Adrenal gland (tissue), 9 donors: ENCODE measurements at regions not wholly inside any gene's neighbourhood (a gene's known extent, or its start where the extent isn't known, plus 50 kb on each side); places are given as distances from the start of the nearest gene placed in this dataset.

Experiments
- DNase-seq, 7 donors: peaks; one replicate each; pipeline ENCODE4 v3.0.0-alpha.2; 2019 to 2020
- H3K27ac ChIP-seq, 5 donors: fragments of 200-600 bp; sonication (generic) in 4 of 5; 1 replicate in 3 of 5; 2 replicates in 2 of 5; pipeline versions ENCODE4 v1.5.1 to v1.8.0; 2016 to 2020; ENCODE audit warnings: mild to moderate bottlenecking in 1 of 5
- H3K27me3 ChIP-seq: fragments of 200-600 bp; 2 replicates; pipeline ENCODE4 v1.8.0; 2021
- H3K36me3 ChIP-seq, 2 donors: fragments of 200-600 bp; replicated peaks in 1 of 2; 1 replicate in 1 of 2; 2 replicates in 1 of 2; pipeline versions ENCODE4 v1.5.1 to v1.8.0; 2018 to 2022
- H3K4me1 ChIP-seq, 2 donors: fragments of 200-600 bp; replicated peaks in 1 of 2; 1 replicate in 1 of 2; 2 replicates in 1 of 2; pipeline versions ENCODE4 v1.5.1 to v1.8.0; 2018 to 2021
- H3K4me3 ChIP-seq, 4 donors: fragments of 200-600 bp; sonication (generic) in 3 of 4; one replicate each; pipeline ENCODE4 v1.5.1; 2016 to 2018
- H3K9me3 ChIP-seq, 3 donors: fragments of 200-600 bp; sonication (generic) in 1 of 3; replicated peaks in 1 of 3; 1 replicate in 2 of 3; 2 replicates in 1 of 3; pipeline versions ENCODE4 v1.5.1 to v1.8.0; 2016 to 2021
- POLR2A ChIP-seq, 2 donors: fragments of 450-650 bp; IDR thresholded peaks; one replicate each; pipeline ENCODE4 v1.6.1; 2017; ENCODE audit warnings: antibody characterized with exemption in 2 of 2, mild to moderate bottlenecking in 2 of 2, moderate library complexity in 1 of 2
- WGBS, 4 donors: extraction: QIAGEN DNeasy Blood & Tissue Kit in 2 of 4; methylation state at CpG; one replicate each; pipeline versions ENCODE4 v1.1.5 to v1.1.7; 2013 to 2017; 5-methylcytosine and 5-hydroxymethylcytosine counted together
- intact Hi-C, 2 donors: fragments of 100-400 bp; cut with DNase I; formaldehyde crosslinking; loops; one replicate each; pipeline versions ENCODE4 v1.14.1 to v1.15.0; 2022 to 2023
- TF ChIP-seq, protein P1 (sequence below), 6 experiments: fragments of 450-650 bp in 4 of 6; fragments of 200-600 bp in 2 of 6; sonication (generic) in 1 of 6; IDR thresholded peaks; 1 replicate in 5 of 6; 2 replicates in 1 of 6; pipeline versions ENCODE4 v1.5.1 to v1.8.0; 2016 to 2021; ENCODE audit warnings: antibody characterized with exemption in 6 of 6, mild to moderate bottlenecking in 2 of 6, moderate library complexity in 1 of 6
- donor health status: healthy with polysubstance abuse.
- donor health status: Bipolar disorder and iron deficiency.
- donor health status: DM: yes; HTN: yes; CAD: no.
- donor health status: DM: no; HTN: no; CAD: no.
- donor health status: DM: no; HTN: no; CAD: no.

- H3K27ac ChIP-seq, result no peak overlapping the region
- 79 to 90% (median 81%) methylated on average over 5 of the region's 5 CpGs for WGBS, 4 donors
- intact Hi-C loops, result no loop called here
Measured at GRCh38 chr4:188780028-188780427, 640.8 kb downstream of the TRIML1 start.

DNA sequence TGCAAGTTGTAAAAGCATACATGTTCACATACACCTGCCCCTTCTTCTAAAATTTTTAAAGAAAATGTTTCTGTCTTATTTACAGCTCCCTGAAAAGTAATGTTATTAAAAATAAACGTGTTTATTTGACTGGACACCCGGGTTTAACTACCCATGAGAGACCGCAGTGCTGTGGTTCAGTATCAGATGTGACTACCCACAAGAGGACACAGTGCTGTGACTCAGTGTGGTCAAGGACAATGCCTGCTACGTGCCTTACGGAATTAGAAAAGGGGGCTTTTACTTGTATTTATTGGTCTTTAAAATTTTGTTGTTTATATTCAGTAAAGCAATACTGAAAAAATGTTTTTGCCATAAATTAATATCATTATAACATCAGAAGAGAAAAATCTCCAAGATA is 641.4 kb downstream of the TRIML1 start:
- Histone ChIP-seq H3K27me3 (no peaks in the 10 kb centered on the region), H3K36me3 (no peaks in the 10 kb centered on the region), H3K9me3 (no peaks in the 10 kb centered on the region), H3K4me1 (no peaks in the 10 kb centered on the region), H3K4me3 (no peak overlapping the region), H3K27ac (no peak overlapping the region)
- TF ChIP-seq, protein P1, sequence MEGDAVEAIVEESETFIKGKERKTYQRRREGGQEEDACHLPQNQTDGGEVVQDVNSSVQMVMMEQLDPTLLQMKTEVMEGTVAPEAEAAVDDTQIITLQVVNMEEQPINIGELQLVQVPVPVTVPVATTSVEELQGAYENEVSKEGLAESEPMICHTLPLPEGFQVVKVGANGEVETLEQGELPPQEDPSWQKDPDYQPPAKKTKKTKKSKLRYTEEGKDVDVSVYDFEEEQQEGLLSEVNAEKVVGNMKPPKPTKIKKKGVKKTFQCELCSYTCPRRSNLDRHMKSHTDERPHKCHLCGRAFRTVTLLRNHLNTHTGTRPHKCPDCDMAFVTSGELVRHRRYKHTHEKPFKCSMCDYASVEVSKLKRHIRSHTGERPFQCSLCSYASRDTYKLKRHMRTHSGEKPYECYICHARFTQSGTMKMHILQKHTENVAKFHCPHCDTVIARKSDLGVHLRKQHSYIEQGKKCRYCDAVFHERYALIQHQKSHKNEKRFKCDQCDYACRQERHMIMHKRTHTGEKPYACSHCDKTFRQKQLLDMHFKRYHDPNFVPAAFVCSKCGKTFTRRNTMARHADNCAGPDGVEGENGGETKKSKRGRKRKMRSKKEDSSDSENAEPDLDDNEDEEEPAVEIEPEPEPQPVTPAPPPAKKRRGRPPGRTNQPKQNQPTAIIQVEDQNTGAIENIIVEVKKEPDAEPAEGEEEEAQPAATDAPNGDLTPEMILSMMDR (IDR thresholded peaks at IDR 0.05), result no peak
- TF ChIP-seq POLR2A (IDR thresholded peaks at IDR 0.05), result no peak
- peak in 3 of 7 donors; percentile 20 to 40 (median 30) for DNase-seq
- 41 to 51% (median 45%) methylated on average over 5 of the region's 5 CpGs for WGBS, 4 donors
- intact Hi-C loops, result no loop called here

More at GRCh38 chr4:188780028-188780427, 640.8 kb downstream of the TRIML1 start:
- no peaks in the 10 kb centered on the region for H3K9me3 ChIP-seq
- TF ChIP-seq, protein P1 (IDR thresholded peaks at IDR 0.05), result no peak
- no peak for TF ChIP-seq POLR2A (IDR thresholded peaks at IDR 0.05)
- DNase-seq, result no peak
- no peak overlapping the region for H3K4me3 ChIP-seq
- no peaks in the 10 kb centered on the region for H3K4me1 ChIP-seq
- no peaks in the 10 kb centered on the region for H3K27me3 ChIP-seq
- H3K36me3 ChIP-seq, result no peaks in the 10 kb centered on the region

GRCh38 chr4:188781655-188782054 is 642.4 kb downstream of the TRIML1 start:
- 12 to 26% (median 22%) methylated on average over 3 of the region's 3 CpGs for WGBS, 4 donors
- intact Hi-C loops, result no loop called here
- TF ChIP-seq, protein P1 (IDR thresholded peaks at IDR 0.05), result peak in 4 of 6 experiments; percentile 13 to 37 (median 22)
- no peak for TF ChIP-seq POLR2A (IDR thresholded peaks at IDR 0.05)

DNA sequence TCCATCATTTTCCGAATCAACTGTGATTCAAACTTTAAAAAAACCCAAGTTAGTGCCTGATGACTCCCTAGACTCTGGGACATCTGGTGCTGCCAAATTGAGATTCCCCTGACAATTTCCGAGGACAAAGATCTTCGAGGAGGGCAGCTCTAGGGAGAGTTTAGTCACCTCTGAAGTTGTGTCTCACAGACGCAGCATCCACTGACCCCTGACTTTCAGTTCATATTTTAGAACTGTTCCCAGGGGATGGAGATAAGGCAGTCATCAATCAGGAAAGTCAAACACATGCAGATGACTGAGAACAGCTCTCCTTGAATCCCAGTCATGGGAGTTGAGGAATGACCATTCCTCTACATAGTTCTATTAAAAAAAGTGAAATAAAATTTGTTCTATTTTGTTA is 643.9 kb downstream of the TRIML1 start:
- no peaks in the 10 kb centered on the region for H3K36me3 ChIP-seq
- no peaks in the 10 kb centered on the region for H3K4me1 ChIP-seq
- H3K27me3 ChIP-seq, result no peaks in the 10 kb centered on the region
- intact Hi-C loops, result no loop called here
- WGBS, 4 donors, result 54 to 69% (median 56%) methylated on average over 4 of the region's 4 CpGs
- DNase-seq, result no peak
- H3K27ac ChIP-seq, result no peak overlapping the region
- H3K9me3 ChIP-seq, result no peaks in the 10 kb centered on the region
- H3K4me3 ChIP-seq, result no peak overlapping the region
- no peak for TF ChIP-seq POLR2A (IDR thresholded peaks at IDR 0.05)
- TF ChIP-seq, protein P1 (IDR thresholded peaks at IDR 0.05), result no peak

More at GRCh38 chr4:188781655-188782054, 642.4 kb downstream of the TRIML1 start:
- Histone ChIP-seq H3K4me1 (no peaks in the 10 kb centered on the region), H3K36me3 (no peaks in the 10 kb centered on the region), H3K27me3 (no peaks in the 10 kb centered on the region), H3K27ac (no peak overlapping the region), H3K9me3 (no peaks in the 10 kb centered on the region), H3K4me3 (no peak overlapping the region)
- DNase-seq, result peak in 2 of 7 donors; percentile 3 to 26
